BLaER1 (cell line): ENCODE measurements at regions not wholly inside any gene's neighbourhood (a gene's known extent, or its start where the extent isn't known, plus 50 kb on each side); places are given as distances from the start of the nearest gene placed in this dataset.
"Not testable (repeated sequence)": the region's sequence is repeated elsewhere in the genome, so short reads cannot be mapped to it uniquely, and the experiment has no call there.

Experiments used
- H3K27ac ChIP-seq: shearing (Covaris generic); formaldehyde crosslinking; 2 replicates; pipeline ENCODE4 v1.8.1; 2022
- H3K27me3 ChIP-seq: shearing (Covaris generic); formaldehyde crosslinking; 2 replicates; pipeline ENCODE4 v1.8.1; 2022
- H3K36me3 ChIP-seq: shearing (Covaris generic); formaldehyde crosslinking; 2 replicates; pipeline ENCODE4 v1.8.1; 2022
- H3K4me1 ChIP-seq: shearing (Covaris generic); formaldehyde crosslinking; 2 replicates; pipeline ENCODE4 v1.8.1; 2022
- H3K4me2 ChIP-seq: shearing (Covaris generic); formaldehyde crosslinking; 2 replicates; pipeline ENCODE4 v1.8.1; 2022
- H3K4me3 ChIP-seq: shearing (Covaris generic); formaldehyde crosslinking; 2 replicates; pipeline ENCODE4 v1.8.1; 2022
- H3K9ac ChIP-seq: shearing (Covaris generic); formaldehyde crosslinking; 2 replicates; pipeline ENCODE4 v1.8.1; 2022
- H3K9me3 ChIP-seq: shearing (Covaris generic); formaldehyde crosslinking; 2 replicates; pipeline ENCODE4 v1.8.1; 2022
- H4K20me1 ChIP-seq: shearing (Covaris generic); formaldehyde crosslinking; 2 replicates; pipeline ENCODE4 v1.8.1; 2022
- Cebpa-rat ChIP-seq: shearing (Covaris generic); IDR thresholded peaks from 2 replicates; pipeline ENCODE4 v1.8.1; 2022

DNA sequence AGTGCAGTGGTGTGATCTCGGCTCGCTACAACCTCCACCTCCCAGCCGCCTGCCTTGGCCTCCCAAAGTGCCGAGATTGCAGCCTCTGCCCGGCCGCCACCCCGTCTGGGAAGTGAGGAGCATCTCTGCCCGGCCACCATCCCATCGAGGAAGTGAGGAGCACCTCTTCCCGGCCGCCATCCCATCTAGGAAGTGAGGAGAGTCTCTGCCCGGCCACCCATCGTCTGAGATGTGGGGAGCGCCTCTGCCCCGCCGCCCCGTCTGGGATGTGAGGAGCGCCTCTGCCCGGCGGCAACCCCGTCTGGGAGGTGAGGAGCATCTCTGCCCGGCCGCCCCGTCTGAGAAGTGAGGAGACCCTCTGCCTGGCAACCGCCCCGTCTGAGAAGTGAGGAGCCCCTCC is 88.5 kb upstream of the DCAF12L1 start:
- not testable (repeated sequence) for H3K9me3 ChIP-seq, H3K36me3 ChIP-seq, H3K4me1 ChIP-seq, H4K20me1 ChIP-seq, H3K4me3 ChIP-seq, H3K9ac ChIP-seq, H3K27ac ChIP-seq, H3K4me2 ChIP-seq
- H3K27me3 ChIP-seq, result peaks cover 50% of the 10 kb centered on the region

DNA sequence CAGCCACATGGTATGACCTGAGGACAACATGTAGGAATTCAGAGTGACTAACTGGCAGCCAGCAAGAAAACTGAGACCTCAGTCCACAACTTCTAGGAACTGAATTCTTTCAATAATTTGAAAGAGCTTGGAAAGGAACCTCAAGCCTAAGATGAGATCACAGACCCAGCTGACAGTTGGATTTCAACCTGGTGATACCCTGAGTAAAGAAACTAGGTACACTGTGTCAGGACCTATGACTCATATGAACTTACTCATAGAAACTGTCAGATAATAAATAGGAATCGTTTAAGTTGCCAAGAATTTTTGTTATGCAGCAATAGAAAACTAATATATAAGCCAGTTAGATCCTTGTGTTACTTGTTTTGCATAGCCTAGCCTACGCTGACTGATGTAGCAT is 102.4 kb upstream of the DCAF12L1 start:
- no peaks in the 10 kb centered on the region for H4K20me1 ChIP-seq
- no peaks in the 10 kb centered on the region for H3K9me3 ChIP-seq
- H3K27ac ChIP-seq, result no peak overlapping the region
- no peaks in the 10 kb centered on the region for H3K36me3 ChIP-seq
- no peak for TF ChIP-seq Cebpa-rat
- H3K4me1 ChIP-seq, result no peaks in the 10 kb centered on the region
- H3K9ac ChIP-seq, result no peak overlapping the region
- H3K4me3 ChIP-seq, result no peak overlapping the region
- H3K4me2 ChIP-seq, result no peak overlapping the region
- peaks cover 81% of the 10 kb centered on the region for H3K27me3 ChIP-seq

DNA sequence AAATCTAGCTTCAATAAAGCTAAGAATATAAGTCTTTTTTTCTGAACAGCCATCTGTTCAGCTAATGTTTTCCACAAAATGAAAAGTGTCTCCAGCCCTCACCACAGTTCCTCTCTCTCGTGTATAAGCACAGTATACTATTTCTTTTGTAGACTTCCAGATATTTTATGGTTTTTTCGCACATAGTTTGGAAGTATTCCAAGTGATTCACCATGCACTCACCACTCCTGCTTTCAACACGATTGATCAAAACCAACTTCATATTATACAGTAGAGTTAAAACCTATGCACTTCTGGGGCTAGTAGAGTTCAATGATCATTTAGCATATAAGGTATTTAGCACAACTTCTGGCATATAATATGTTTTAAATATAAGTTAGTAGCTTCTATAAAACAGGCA is 105.8 kb upstream of the DCAF12L1 start:
- no peak overlapping the region for H3K27ac ChIP-seq
- peaks cover 79% of the 10 kb centered on the region for H3K27me3 ChIP-seq
- no peaks in the 10 kb centered on the region for H4K20me1 ChIP-seq
- no peak overlapping the region for H3K9ac ChIP-seq
- H3K4me2 ChIP-seq, result no peak overlapping the region
- TF ChIP-seq Cebpa-rat, result no peak
- no peaks in the 10 kb centered on the region for H3K36me3 ChIP-seq
- no peaks in the 10 kb centered on the region for H3K9me3 ChIP-seq
- no peaks in the 10 kb centered on the region for H3K4me1 ChIP-seq
- no peak overlapping the region for H3K4me3 ChIP-seq

DNA sequence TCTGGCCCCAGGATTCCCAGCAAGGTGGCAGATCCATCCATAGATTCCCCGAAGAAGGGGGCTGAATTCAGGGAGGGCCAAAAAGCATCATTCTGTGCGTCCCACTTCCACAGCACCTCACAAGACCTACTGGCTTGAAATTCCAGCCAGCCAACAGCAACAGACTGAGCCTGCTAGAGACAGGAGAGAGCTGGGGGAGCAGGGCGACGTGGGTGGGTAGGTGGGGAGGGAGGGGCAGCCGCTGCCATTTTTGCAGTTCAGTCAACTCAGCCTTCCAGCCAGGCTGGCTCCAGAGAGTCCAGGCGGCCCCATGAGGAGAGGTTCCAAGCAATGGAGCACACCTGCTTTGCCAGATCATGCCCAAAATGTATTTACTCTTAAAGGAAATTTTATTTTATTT is 117.6 kb upstream of the DCAF12L1 start:
- Histone ChIP-seq H3K9me3 (peaks cover 19% of the 10 kb centered on the region; the same call in 1 of the 2 replicates), H3K9ac (no peak overlapping the region), H3K27me3 (peaks cover 43% of the 10 kb centered on the region), H3K4me3 (no peak overlapping the region), H3K4me1 (no peaks in the 10 kb centered on the region), H4K20me1 (no peaks in the 10 kb centered on the region), H3K36me3 (no peaks in the 10 kb centered on the region), H3K4me2 (no peak overlapping the region), H3K27ac (no peak overlapping the region)
- no peak for TF ChIP-seq Cebpa-rat

DNA sequence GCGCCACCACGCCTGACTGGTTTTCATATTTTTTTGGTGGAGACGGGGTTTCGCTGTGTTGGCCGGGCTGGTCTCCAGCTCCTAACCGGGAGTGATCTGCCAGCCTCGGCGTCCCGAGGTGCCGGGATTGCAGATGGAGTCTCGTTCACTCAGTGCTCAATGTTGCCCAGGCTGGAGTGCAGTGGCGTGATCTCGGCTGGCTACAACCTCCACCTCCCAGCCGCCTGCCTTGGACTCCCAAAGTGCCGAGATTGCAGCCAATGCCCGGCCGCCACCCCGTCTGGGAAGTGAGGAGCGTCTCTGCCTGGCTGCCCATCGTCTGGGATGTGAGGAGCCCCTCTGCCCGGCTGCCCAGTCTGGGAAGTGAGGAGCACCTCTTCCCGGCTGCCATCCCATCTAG is 120.8 kb upstream of the DCAF12L1 start:
- H4K20me1 ChIP-seq, H3K9ac ChIP-seq, H3K27ac ChIP-seq, H3K4me1 ChIP-seq, H3K4me2 ChIP-seq, H3K36me3 ChIP-seq, H3K4me3 ChIP-seq: not testable (repeated sequence)
- H3K27me3 ChIP-seq, result peaks cover 20% of the 10 kb centered on the region
- H3K9me3 ChIP-seq, result peaks cover 43% of the 10 kb centered on the region

DNA sequence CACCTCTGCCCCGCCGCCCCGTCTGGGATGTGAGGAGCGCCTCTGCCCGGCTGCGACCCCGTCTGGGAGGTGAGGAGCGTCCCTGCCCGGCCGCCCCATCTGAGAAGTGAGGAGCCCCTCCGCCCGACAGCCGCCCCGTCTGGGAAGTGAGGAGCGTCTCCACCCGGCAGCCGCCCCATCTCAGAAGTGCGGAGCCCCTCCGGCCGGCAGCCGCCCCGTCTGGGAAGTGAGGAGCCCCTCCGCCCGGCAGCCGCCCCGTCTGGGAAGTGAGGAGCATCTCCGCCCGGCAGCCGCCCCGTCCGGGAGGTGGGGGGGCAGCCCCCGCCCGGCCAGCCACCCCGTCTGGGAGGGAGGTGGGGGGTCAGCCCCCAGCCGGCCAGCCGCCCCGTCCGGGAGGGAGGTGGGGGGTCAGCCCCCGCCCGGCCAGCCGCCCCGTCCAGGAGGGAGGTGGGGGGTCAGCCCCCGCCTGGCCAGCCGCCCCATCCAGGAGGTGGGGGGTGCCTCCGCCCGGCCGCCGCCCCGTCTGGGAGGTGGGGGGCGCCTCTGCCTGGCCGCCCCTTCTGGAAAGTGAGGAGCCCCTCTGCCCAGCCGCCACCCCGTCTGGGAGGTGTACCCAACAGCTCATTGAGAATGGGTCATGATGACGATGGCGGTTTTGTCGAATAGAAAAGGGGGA is 121.3 kb upstream of the DCAF12L1 start:
- H3K4me2 ChIP-seq, H4K20me1 ChIP-seq, H3K27ac ChIP-seq, H3K4me1 ChIP-seq, H3K36me3 ChIP-seq, H3K4me3 ChIP-seq, H3K9ac ChIP-seq: not testable (repeated sequence)
- Histone ChIP-seq H3K27me3 (peaks cover 18% of the 10 kb centered on the region), H3K9me3 (peaks cover 43% of the 10 kb centered on the region)

DNA sequence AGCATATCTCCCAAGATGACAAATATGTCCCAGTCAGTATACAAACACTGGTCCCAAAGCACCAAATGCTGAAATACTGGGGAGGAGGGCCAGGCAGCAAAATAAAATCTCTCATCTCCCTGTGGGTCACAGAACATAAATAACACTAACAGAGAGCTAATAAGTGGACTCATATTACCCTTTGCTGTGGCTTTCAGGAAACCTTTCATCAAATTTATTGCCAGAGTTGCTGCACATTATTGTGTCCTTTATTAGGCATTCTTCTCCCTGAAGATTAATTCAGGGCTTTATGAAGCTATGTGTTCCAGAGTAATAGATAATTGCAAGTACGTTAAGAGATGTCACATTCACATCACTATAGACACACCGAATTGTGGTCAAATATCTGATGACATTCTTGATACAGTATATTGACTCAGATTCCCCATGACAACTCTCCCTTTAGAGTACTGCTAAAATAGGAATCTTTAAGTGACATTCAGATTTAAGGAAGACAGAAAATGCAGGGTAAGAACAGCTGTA is 124.1 kb upstream of the PRR32 start:
- no peak for TF ChIP-seq Cebpa-rat
- no peak overlapping the region for H3K4me2 ChIP-seq
- H3K4me1 ChIP-seq, result no peaks in the 10 kb centered on the region
- H4K20me1 ChIP-seq, result no peaks in the 10 kb centered on the region
- H3K9me3 ChIP-seq, result no peaks in the 10 kb centered on the region
- no peak overlapping the region for H3K9ac ChIP-seq
- no peaks in the 10 kb centered on the region for H3K36me3 ChIP-seq
- no peak overlapping the region for H3K27ac ChIP-seq
- H3K27me3 ChIP-seq, result peaks cover 82% of the 10 kb centered on the region
- H3K4me3 ChIP-seq, result no peak overlapping the region

DNA sequence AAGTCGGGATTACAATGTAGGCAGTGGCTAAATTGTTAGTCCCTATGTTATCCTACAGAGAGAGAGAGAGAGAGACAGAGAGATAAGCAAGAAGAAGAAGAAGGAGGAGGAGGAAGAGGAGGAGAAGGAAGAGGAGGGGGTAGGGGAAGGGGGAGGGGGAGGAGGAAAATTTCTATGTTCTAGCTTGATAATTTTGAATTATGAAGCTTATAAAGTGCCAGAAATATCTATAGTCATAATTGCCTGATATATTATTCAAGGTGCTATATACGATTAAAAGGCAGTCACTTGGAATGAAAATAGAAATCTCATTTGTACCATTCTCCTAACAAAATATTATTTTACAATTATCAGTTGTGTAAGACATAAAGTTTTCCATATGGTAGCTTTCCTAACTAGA is 122.4 kb upstream of the PRR32 start:
- Histone ChIP-seq H3K9me3 (no peaks in the 10 kb centered on the region), H3K9ac (no peak overlapping the region), H3K4me1 (no peaks in the 10 kb centered on the region), H3K36me3 (no peaks in the 10 kb centered on the region), H3K4me2 (no peak overlapping the region), H4K20me1 (no peaks in the 10 kb centered on the region), H3K27me3 (peaks cover 80% of the 10 kb centered on the region), H3K4me3 (no peak overlapping the region), H3K27ac (no peak overlapping the region)
- no peak for TF ChIP-seq Cebpa-rat

DNA sequence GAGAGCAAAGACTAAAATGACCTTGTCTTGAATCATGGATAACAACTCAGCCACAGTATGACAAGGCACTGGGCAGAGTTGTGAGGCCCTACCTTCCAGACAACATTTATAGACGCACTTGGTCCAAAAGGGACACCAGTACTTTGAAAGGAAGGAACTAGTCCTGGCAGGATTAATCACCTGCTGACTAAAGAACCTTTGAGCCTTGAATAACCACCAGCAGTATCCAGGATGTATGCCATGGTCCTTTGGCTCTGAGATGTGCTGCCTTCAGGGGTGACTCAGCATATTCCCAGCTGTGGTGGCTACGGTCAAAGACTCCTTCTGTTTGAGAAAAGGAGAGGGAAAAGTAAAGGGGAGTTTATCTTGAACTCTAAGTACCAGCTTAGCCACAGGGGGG is 118.1 kb upstream of the PRR32 start:
- Histone ChIP-seq H3K27me3 (peaks cover 62% of the 10 kb centered on the region), H3K27ac (no peak overlapping the region), H4K20me1 (no peaks in the 10 kb centered on the region), H3K4me1 (no peaks in the 10 kb centered on the region), H3K9ac (no peak overlapping the region), H3K9me3 (no peaks in the 10 kb centered on the region), H3K4me3 (no peak overlapping the region), H3K36me3 (no peaks in the 10 kb centered on the region), H3K4me2 (no peak overlapping the region)
- TF ChIP-seq Cebpa-rat, result no peak

DNA sequence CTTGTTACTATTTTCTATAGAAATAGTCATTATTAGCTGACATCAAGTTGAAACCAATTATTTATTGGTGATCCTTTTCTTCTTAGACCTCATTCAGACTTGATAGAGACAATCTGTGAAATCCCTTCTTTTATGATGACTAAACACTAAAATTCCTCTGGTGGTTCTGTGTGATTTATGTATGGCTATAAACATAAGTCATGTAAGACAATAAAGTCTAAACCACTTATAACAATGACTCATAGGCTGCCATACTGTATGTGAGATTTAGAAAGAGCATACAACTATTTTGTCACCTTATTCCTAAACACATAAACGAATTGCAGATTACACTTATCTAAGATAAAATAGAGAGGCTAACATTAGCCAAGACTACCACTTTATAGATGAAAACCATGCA is 101.1 kb upstream of the PRR32 start:
- no peak overlapping the region for H3K27ac ChIP-seq
- H3K4me3 ChIP-seq, result no peak overlapping the region
- H3K4me1 ChIP-seq, result no peaks in the 10 kb centered on the region
- H3K9ac ChIP-seq, result no peak overlapping the region
- peaks cover 40% of the 10 kb centered on the region for H3K27me3 ChIP-seq
- H4K20me1 ChIP-seq, result no peaks in the 10 kb centered on the region; the same call in 1 of the 2 replicates
- TF ChIP-seq Cebpa-rat, result no peak
- H3K9me3 ChIP-seq, result no peaks in the 10 kb centered on the region
- no peaks in the 10 kb centered on the region for H3K36me3 ChIP-seq
- no peak overlapping the region for H3K4me2 ChIP-seq

DNA sequence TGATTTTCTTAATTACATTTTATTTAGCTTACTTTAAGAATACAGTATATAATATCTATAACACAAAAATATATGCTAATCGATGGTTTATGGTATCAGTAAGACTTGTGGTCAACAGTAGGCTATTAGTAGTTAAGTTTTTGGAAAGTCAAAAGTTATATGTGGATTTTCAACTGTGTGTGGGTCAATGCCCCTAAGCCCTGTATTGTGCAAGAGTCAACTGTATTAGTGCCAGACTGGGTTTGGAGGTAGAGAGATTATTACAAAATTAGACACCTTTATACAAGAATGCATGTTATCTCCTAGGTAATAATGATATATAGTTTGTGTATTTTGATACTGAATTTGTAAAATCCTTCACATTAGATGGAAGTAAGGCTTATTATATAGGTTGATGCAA is 100.3 kb upstream of the PRR32 start:
- no peak overlapping the region for H3K4me3 ChIP-seq
- H3K36me3 ChIP-seq, result no peaks in the 10 kb centered on the region
- H3K9me3 ChIP-seq, result no peaks in the 10 kb centered on the region
- H3K4me2 ChIP-seq, result no peak overlapping the region
- peaks cover 48% of the 10 kb centered on the region for H3K27me3 ChIP-seq
- H3K4me1 ChIP-seq, result no peaks in the 10 kb centered on the region
- H4K20me1 ChIP-seq, result no peaks in the 10 kb centered on the region; the same call in 1 of the 2 replicates
- no peak overlapping the region for H3K27ac ChIP-seq
- TF ChIP-seq Cebpa-rat, result no peak
- no peak overlapping the region for H3K9ac ChIP-seq
